ENCODE measurements at regions not wholly inside any gene's neighbourhood (a gene's known extent, or its start where the extent isn't known, plus 50 kb on each side); places are given as distances from the start of the nearest gene placed in this dataset.

- TF ChIP-seq SUZ12 (IDR thresholded peaks at IDR 0.05; ENCODE audit: extremely low read depth, insufficient read depth, insufficient read length) (no peak), ZNF274 (IDR thresholded peaks at IDR 0.05; ENCODE audit: low read depth, low read length) (no peak), YY1 (IDR thresholded peaks at IDR 0.05; ENCODE audit: insufficient read depth, insufficient read length) (no peak)
These were observed 1133.1 kb upstream of the ACO1 start for GRCh38 chr9:31251386-31251785.

Measured in NT2/D1 (cell line).